GM12878 (cell line): ENCODE measurements at regions not wholly inside any gene's neighbourhood (a gene's known extent, or its start where the extent isn't known, plus 50 kb on each side); places are given as distances from the start of the nearest gene placed in this dataset.

Source experiments
- ATAC-seq: fragments of 200-7000 bp; cut with Tn5 transposase; 3 replicates; pipeline ENCODE4 v1.9.1; 2020; ENCODE audit warnings: mild to moderate bottlenecking, moderate library complexity
- BruUV-seq: library from RNA; stranded (reverse); fragments of 400-500 nt; replicated peaks from 2 replicates; lab custom pipeline; 2021; lab: Mats Ljungman, UMichigan
- CTCF ChIA-PET: fragments of 300-600 bp; sonication (Branson Sonifier 250); formaldehyde crosslinking; extraction: SDS; loops from one replicate; lab custom pipeline; 2021; ENCODE audit warnings: inconsistent platforms; lab: Yijun Ruan, JAX
- POLR2A ChIA-PET: fragments of 350-600 bp; formaldehyde crosslinking; extraction: SDS; loops from one replicate; lab custom pipeline; 2021; ENCODE audit warnings: inconsistent platforms; lab: Charles Lee
- RAD21 ChIA-PET: fragments of 300-600 bp; sonication (Branson Sonifier 250); formaldehyde crosslinking; loops from one replicate; lab custom pipeline; 2023; ENCODE audit warnings: antibody characterized with exemption; ENCODE audit not compliant: unreplicated experiment; lab: Charles Lee
- SMC1A ChIA-PET: fragments of 300-600 bp; sonication (Branson Sonifier 250); formaldehyde crosslinking; loops from one replicate; lab custom pipeline; 2023; ENCODE audit not compliant: unreplicated experiment, uncharacterized antibody; lab: Charles Lee
- DNase-seq: peaks from one replicate; pipeline ENCODE4 v3.0.0-alpha.2; 2011; ENCODE audit warnings: low read depth, low spot score
- FAIRE-seq: peaks from 3 replicates; lab custom pipeline; 2011; peaks lifted over from hg19 to GRCh38; lab: Jason Lieb, UNC
- H2AFZ ChIP-seq: 2 replicates; pipeline ENCODE4 v1.6.0; 2011; ENCODE audit warnings: low read depth, low read length, control low read depth; ENCODE audit not compliant: control insufficient read depth
- H3K27ac ChIP-seq: 2 replicates; pipeline ENCODE4 v1.5.1; 2011; ENCODE audit warnings: control low read depth; ENCODE audit not compliant: control insufficient read depth, insufficient read depth
- H3K27me3 ChIP-seq, 2 experiments: replicated peaks in 1 of 2; 2 replicates each; pipeline versions ENCODE4 v1.6.0 to v1.6.1; 2011; ENCODE audit warnings: low read length in 1 of 2; ENCODE audit not compliant: control insufficient read depth in 2 of 2, insufficient read depth in 2 of 2
- H3K36me3 ChIP-seq, 2 experiments: 2 replicates each; pipeline ENCODE4 v1.5.1; 2011; ENCODE audit warnings: low read length in 1 of 2; ENCODE audit not compliant: control insufficient read depth in 2 of 2, insufficient read depth in 2 of 2
- H3K4me1 ChIP-seq: 2 replicates; pipeline ENCODE4 v1.6.1; 2011; ENCODE audit warnings: mild to moderate bottlenecking, low read length, moderate library complexity, mixed read lengths; ENCODE audit not compliant: control insufficient read depth, insufficient read depth
- H3K4me2 ChIP-seq: 2 replicates; pipeline ENCODE4 v1.6.0; 2011; ENCODE audit warnings: control low read depth; ENCODE audit not compliant: control insufficient read depth, insufficient read depth
- H3K4me3 ChIP-seq: fragments of 200-600 bp; sonication (generic); 2 replicates; pipeline ENCODE4 v1.5.1; 2016
- H3K79me2 ChIP-seq: 2 replicates; pipeline ENCODE4 v1.6.0; 2011; ENCODE audit warnings: low read length; ENCODE audit not compliant: control insufficient read depth, insufficient read depth
- H3K9ac ChIP-seq: 2 replicates; pipeline ENCODE4 v1.8.0; 2011; ENCODE audit warnings: low read length, control low read depth, mixed read lengths; ENCODE audit not compliant: control insufficient read depth, insufficient read depth
- H3K9me3 ChIP-seq: replicated peaks from 3 replicates; pipeline ENCODE4 v1.5.1; 2011; ENCODE audit warnings: mild to moderate bottlenecking, low read length; ENCODE audit not compliant: control insufficient read depth, insufficient read depth
- H4K20me1 ChIP-seq: 2 replicates; pipeline ENCODE4 v1.6.0; 2011; ENCODE audit not compliant: control insufficient read depth, insufficient read depth
- CBFB ChIP-seq: IDR thresholded peaks from 2 replicates; pipeline ENCODE4 v1.6.1; 2016; ENCODE audit warnings: antibody characterized with exemption, low read depth
- MYC ChIP-seq: IDR thresholded peaks from 2 replicates; pipeline ENCODE4 v1.6.1; 2011; ENCODE audit warnings: mild to moderate bottlenecking, low read length, moderate library complexity, inconsistent platforms; ENCODE audit not compliant: insufficient read depth, insufficient replicate concordance, insufficient read length, severe bottlenecking
- NFYA ChIP-seq: IDR thresholded peaks from 2 replicates; pipeline ENCODE4 v1.6.1; 2011; ENCODE audit warnings: low read depth, mild to moderate bottlenecking, low read length, improper control_type of control experiment, borderline replicate concordance
- NRF1 ChIP-seq: conservative IDR thresholded peaks from 2 replicates; pipeline ENCODE4 v1.6.1; 2011; ENCODE audit warnings: mild to moderate bottlenecking, low read depth, low read length, improper control_type of control experiment
- RELB ChIP-seq: fragments of 450-650 bp; IDR thresholded peaks from 2 replicates; pipeline ENCODE4 v1.6.1; 2017; ENCODE audit warnings: low read depth, mild to moderate bottlenecking, moderate library complexity
- SRF ChIP-seq, 2 experiments: IDR thresholded peaks; 2 replicates each; pipeline ENCODE4 v1.6.1; 2011; ENCODE audit warnings: low read depth in 2 of 2, low read length in 2 of 2, mild to moderate bottlenecking in 1 of 2, moderate library complexity in 1 of 2
- STAT1 ChIP-seq: fragments of 450-650 bp; conservative IDR thresholded peaks from 2 replicates; pipeline ENCODE4 v1.6.1; 2014; ENCODE audit warnings: antibody characterized with exemption, mild to moderate bottlenecking
- TARDBP ChIP-seq: IDR thresholded peaks from 2 replicates; pipeline ENCODE4 v1.6.1; 2016; ENCODE audit warnings: borderline replicate concordance
- TBL1XR1 ChIP-seq: IDR thresholded peaks from 2 replicates; pipeline ENCODE4 v1.6.1; 2012; ENCODE audit warnings: low read depth, low read length, improper control_type of control experiment
- ZNF24 ChIP-seq: fragments of 450-650 bp; IDR thresholded peaks from 2 replicates; pipeline ENCODE4 v1.6.1; 2017; ENCODE audit warnings: antibody characterized with exemption, mild to moderate bottlenecking
- WGBS: methylation state at CpG from one replicate; pipeline ENCODE4 v1.1.6; 2016; ENCODE audit warnings: low lambda C conversion rate; ENCODE audit not compliant: insufficient replicate concordance, insufficient coverage; ENCODE audit errors: missing lambda C conversion rate; 5-methylcytosine and 5-hydroxymethylcytosine counted together
- in situ Hi-C: fragments of 300-500 bp; cut with MboI; formaldehyde crosslinking; loops from 9 replicates; pipeline ENCODE4 v1.14.3; 2018; ENCODE audit warnings: mixed read lengths
- intact Hi-C: fragments of 100-400 bp; cut with micrococcal nuclease; formaldehyde crosslinking; loops from one replicate; pipeline ENCODE4 v1.14.2; 2022; ENCODE audit not compliant: unreplicated experiment

- H3K9me3 ChIP-seq: no peaks in the 10 kb centered on the region
- intact Hi-C loops (no loop called here), in situ Hi-C loops (no loop called here)
- no peaks in the 10 kb centered on the region for H3K36me3 ChIP-seq
- H3K4me1 ChIP-seq: no peaks in the 10 kb centered on the region
- FAIRE-seq (no peak), ATAC-seq (no peak), DNase-seq (no peak)
- ChIA-PET SMC1A (interaction anchor here (0.5 kb wide), 1 partner anchor 55 kb away, joined by 3 read pairs; no protein-coding TSS in a partner anchor), RAD21 (no interaction called here), POLR2A (no interaction called here), CTCF (no interaction called here)
- H2AFZ ChIP-seq: no peak overlapping the region
- H3K27ac ChIP-seq: no peak overlapping the region
- no peak overlapping the region for H3K9ac ChIP-seq
- H3K79me2 ChIP-seq: no peaks in the 10 kb centered on the region
- H3K4me2 ChIP-seq: no peak overlapping the region
- 49% methylated on average over 3 of the region's 3 CpGs for WGBS
- no peak for TF ChIP-seq RELB
- TF ChIP-seq NFYA: no peak
- TF ChIP-seq MYC: no peak
- no peak for TF ChIP-seq CBFB
- no peak for TF ChIP-seq STAT1
- TF ChIP-seq TARDBP: no peak
- no peak for TF ChIP-seq NRF1
- TF ChIP-seq SRF (IDR thresholded peaks at IDR 0.05; ENCODE audit: low read depth in 2 of 2, low read length in 2 of 2): no peak
- TF ChIP-seq ZNF24: no peak
- no peak for TF ChIP-seq TBL1XR1
- H4K20me1 ChIP-seq: no peaks in the 10 kb centered on the region
- BruUV-seq: no TSS peak
- H3K4me3 ChIP-seq: no peak overlapping the region
- H3K27me3 ChIP-seq: no peaks in the 10 kb centered on the region
These were observed 677.6 kb downstream of the SOCS6 start for GRCh38 chr18:70966419-70966818.
